ENCODE measurements at regions not wholly inside any gene's neighbourhood (a gene's known extent, or its start where the extent isn't known, plus 50 kb on each side); places are given as distances from the start of the nearest gene placed in this dataset.

DNA sequence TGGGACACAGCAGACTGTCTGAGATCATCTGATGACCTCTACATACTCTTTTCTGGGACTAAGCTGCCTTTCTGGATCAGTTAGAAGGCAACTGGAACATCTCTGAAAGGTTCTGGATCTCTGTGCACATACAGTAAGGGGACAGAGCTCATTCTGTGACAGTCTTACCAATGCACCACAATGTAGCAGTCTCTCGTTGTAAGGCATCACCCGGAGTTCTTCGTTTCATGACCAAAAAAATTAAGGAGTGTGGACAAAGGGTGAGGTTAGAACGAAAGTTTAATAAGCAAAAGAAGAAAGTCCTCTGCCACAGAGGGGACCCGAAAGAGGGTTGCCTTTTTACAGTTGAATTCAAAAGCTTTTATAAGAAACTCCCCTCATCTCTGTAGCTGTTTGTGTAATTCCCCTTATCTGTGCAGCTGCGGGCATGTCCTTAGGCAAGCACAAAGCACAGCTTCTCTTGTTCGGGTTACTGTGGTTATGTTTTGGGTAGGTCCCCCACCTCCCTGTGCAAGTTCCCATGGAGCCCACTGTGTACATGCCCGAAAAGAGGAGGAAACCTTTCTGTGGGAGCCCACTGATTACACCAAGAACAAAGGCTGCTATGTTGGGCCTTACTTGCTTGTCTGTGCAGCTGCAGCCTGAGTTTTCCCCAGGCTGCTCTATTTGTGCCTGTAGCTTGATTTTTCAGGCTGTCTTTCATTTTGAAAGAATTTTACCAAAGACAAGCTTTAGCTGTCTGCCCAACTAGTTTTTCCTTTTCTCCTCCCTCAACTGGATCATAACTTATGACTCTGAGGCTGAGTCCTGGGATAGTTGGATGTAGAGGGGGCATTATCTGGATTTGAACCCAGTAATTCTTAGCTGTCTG is 53.1 kb upstream of the CACNA1E start:
- H3K36me3 ChIP-seq (ENCODE audit: insufficient read depth, low read length): no peaks in the 10 kb centered on the region
- no peak overlapping the region for H3K9ac ChIP-seq (ENCODE audit: low read depth, low read length)
- no peaks in the 10 kb centered on the region for H3K4me1 ChIP-seq (ENCODE audit: insufficient read depth, low read length)
- H3K9me3 ChIP-seq (ENCODE audit: control insufficient read depth, insufficient read depth, low read length): no peaks in the 10 kb centered on the region

Data from ES-I3 (cell line).